Activated CD8-positive, alpha-beta memory T cell treated with anti-CD3 and anti-CD28 coated beads, Interleukin-2, amount 10 ng/mL, durations not matched to agents 7 days and 5 days (primary cell): ENCODE measurements at regions not wholly inside any gene's neighbourhood (a gene's known extent, or its start where the extent isn't known, plus 50 kb on each side); places are given as distances from the start of the nearest gene placed in this dataset.

ENCODE experiments used
- ATAC-seq: fragments of 150-1000 bp; cut with Tn5 transposase; one replicate; pipeline ENCODE4 v1.10.0; 2021; ENCODE audit warnings: moderate library complexity
- CTCF ChIA-PET: fragments of 350-600 bp; sonication (Branson Sonifier 250); formaldehyde crosslinking; loops from one replicate; lab custom pipeline; 2021; ENCODE audit warnings: antibody characterized with exemption; lab: Charles Lee
- DNase-seq: peaks from one replicate; pipeline ENCODE4 v3.0.0-alpha.2; 2020
- H3K27ac Mint-ChIP-seq: one replicate; pipeline ENCODE4 v1.8.0; 2021; ENCODE audit warnings: mild to moderate bottlenecking, mixed read lengths
- H3K27me3 Mint-ChIP-seq: one replicate; pipeline ENCODE4 v1.8.0; 2021; ENCODE audit warnings: mixed read lengths
- H3K36me3 Mint-ChIP-seq: one replicate; pipeline ENCODE4 v1.8.0; 2021; ENCODE audit warnings: mild to moderate bottlenecking, mixed read lengths
- H3K4me1 Mint-ChIP-seq: one replicate; pipeline ENCODE4 v1.8.0; 2021; ENCODE audit warnings: mixed read lengths
- H3K4me3 Mint-ChIP-seq: one replicate; pipeline ENCODE4 v1.8.0; 2021; ENCODE audit warnings: mild to moderate bottlenecking, moderate library complexity, mixed read lengths
- H3K9me3 Mint-ChIP-seq: one replicate; pipeline ENCODE4 v1.8.0; 2022; ENCODE audit warnings: low read depth, mixed read lengths

DNA sequence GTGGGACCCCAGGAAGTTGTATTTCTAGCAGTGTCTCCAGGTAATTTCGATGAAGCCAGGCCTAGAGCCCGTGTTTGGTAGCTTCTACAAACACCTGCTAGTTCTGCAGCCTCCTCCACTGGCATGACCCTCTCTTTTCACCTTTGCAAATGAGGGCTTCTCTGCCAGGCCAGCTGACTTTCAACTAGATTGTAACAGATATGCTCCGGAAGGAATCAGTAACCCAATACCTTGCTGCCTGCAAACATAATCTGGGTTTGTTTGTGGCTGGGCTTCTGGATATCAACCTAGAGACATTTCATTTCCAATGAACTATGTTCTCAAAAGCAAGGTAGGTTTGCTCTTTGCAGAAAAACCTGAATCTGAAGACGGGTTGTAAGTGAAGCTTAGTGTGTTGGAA is 354.8 kb downstream of the DMRT2 start:
- H3K27ac Mint-ChIP-seq: no peak overlapping the region
- DNase-seq: no peak
- no peak for ATAC-seq
- H3K36me3 Mint-ChIP-seq: no peaks in the 10 kb centered on the region
- H3K9me3 Mint-ChIP-seq: no peaks in the 10 kb centered on the region
- H3K27me3 Mint-ChIP-seq: no peaks in the 10 kb centered on the region
- H3K4me1 Mint-ChIP-seq: no peaks in the 10 kb centered on the region
- CTCF ChIA-PET: no interaction called here
- H3K4me3 Mint-ChIP-seq: no peak overlapping the region

DNA sequence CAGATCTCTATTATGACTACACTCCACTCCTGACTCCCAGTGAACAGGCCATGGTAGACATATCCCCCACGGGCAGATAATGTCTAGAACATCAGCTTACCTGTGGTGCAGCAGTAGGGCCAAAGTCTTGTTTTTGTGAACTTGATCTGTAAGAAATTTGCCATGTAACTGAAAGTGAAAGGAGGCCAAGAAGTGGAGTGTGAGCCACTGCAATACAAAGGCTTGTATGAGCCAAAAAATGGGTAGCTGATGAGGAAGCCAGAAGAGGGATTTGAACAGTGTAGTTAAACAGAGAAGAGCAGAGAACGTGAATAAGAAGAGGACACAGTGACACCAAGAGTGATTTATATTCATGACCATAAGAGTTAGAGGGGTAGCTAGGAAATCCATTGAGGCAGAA is 361.7 kb downstream of the DMRT2 start:
- no peaks in the 10 kb centered on the region for H3K4me1 Mint-ChIP-seq
- H3K27me3 Mint-ChIP-seq: peaks cover 3% of the 10 kb centered on the region
- DNase-seq (no peak), ATAC-seq (no peak)
- no peak overlapping the region for H3K27ac Mint-ChIP-seq
- H3K4me3 Mint-ChIP-seq: no peak overlapping the region
- H3K9me3 Mint-ChIP-seq: no peaks in the 10 kb centered on the region
- H3K36me3 Mint-ChIP-seq: no peaks in the 10 kb centered on the region
- CTCF ChIA-PET: no interaction called here

DNA sequence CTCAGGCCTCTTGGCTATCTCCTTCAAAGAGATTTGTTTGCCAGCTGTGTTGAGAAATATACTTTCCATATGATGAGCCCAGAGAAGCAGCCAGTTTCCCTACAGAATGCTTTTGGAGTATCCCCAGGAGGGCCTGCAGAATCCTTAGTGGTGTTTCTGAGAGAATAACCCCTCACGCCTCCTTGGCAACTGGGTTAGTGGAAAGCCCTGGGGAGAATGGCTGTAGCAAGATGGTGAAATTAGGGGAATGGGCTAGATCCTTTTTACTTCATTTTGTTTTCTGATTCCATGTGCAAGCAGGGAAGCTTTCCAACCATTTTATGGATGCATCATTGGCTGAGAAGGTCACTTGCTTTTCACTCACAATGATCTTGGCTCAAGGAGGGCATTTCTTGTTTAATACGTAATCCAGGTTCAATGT is 364.6 kb downstream of the DMRT2 start:
- no peak overlapping the region for H3K4me3 Mint-ChIP-seq
- DNase-seq (no peak), ATAC-seq (no peak)
- no peak overlapping the region for H3K27ac Mint-ChIP-seq
- no peaks in the 10 kb centered on the region for H3K4me1 Mint-ChIP-seq
- no peaks in the 10 kb centered on the region for H3K9me3 Mint-ChIP-seq
- CTCF ChIA-PET: no interaction called here
- H3K27me3 Mint-ChIP-seq: peaks cover 3% of the 10 kb centered on the region
- H3K36me3 Mint-ChIP-seq: no peaks in the 10 kb centered on the region

DNA sequence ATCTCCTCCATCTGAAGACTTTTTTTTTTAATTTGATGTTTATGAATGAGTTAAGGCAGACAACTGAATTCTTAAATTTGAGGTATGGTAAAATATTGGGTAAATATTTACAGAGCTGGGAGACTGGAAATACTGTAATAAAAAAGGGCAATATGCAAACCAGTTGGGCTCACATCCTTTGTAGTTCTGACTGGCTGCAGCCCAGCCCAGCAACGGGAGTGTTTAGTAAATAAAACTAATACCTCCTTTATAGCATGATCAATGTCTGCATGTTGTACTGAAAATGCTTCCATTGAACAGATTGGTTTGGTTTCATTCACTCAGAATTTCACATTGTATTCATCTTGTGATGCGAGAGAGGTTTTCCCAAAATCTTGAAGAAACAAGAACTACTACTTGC is 365.0 kb downstream of the DMRT2 start:
- ATAC-seq (no peak), DNase-seq (no peak)
- Mint-ChIP-seq H3K4me1 (no peaks in the 10 kb centered on the region), H3K4me3 (no peak overlapping the region), H3K9me3 (no peaks in the 10 kb centered on the region), H3K36me3 (no peaks in the 10 kb centered on the region), H3K27me3 (peaks cover 3% of the 10 kb centered on the region), H3K27ac (no peak overlapping the region)
- CTCF ChIA-PET: no interaction called here

DNA sequence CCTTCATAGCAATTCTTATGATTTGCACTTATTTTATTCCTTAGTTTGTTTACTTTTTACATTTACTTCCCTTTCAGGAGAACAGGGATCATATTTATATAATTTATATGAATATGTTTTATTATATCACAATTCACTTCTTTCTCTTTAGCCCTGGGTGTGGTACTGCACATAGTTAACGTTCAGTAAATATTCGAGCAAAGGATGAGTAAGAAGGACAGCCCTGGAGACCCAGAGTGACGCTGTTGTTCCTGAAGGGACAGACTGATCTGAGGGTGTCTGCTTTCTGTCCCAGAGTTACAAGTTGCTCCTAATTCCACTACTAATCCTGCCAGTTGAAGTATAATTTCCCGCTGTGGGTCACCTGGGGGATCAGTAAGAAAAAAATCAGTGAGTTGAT is 366.1 kb downstream of the DMRT2 start:
- Mint-ChIP-seq H3K4me1 (no peaks in the 10 kb centered on the region), H3K36me3 (no peaks in the 10 kb centered on the region), H3K9me3 (no peaks in the 10 kb centered on the region), H3K27ac (no peak overlapping the region), H3K27me3 (peaks cover 3% of the 10 kb centered on the region), H3K4me3 (no peak overlapping the region)
- DNase-seq: no peak
- ATAC-seq: no peak
- CTCF ChIA-PET: no interaction called here

DNA sequence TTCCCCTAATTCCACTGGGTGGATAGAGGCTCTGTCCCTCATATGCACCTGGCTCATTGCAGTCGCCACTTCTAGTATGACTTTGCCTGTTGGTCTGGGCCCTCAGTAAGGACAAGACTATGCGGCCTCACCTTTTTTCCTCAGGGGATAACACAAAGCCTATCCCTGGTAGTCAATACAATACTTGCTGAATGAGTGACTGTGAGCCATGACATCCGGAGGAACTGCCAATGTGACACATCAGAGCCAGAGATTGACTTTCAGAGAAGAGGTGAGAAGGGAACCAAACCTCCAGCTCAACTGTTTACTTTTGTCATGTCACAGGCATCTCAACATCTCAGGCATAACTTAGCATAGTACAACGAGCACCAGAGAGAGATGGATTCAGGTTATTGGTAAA is 371.3 kb downstream of the DMRT2 start:
- no peak overlapping the region for H3K4me3 Mint-ChIP-seq
- H3K4me1 Mint-ChIP-seq: no peaks in the 10 kb centered on the region
- H3K9me3 Mint-ChIP-seq: peaks cover 3% of the 10 kb centered on the region
- ATAC-seq: no peak
- no peaks in the 10 kb centered on the region for H3K27me3 Mint-ChIP-seq
- no peak for DNase-seq
- no peaks in the 10 kb centered on the region for H3K36me3 Mint-ChIP-seq
- H3K27ac Mint-ChIP-seq: no peak overlapping the region
- CTCF ChIA-PET: no interaction called here

DNA sequence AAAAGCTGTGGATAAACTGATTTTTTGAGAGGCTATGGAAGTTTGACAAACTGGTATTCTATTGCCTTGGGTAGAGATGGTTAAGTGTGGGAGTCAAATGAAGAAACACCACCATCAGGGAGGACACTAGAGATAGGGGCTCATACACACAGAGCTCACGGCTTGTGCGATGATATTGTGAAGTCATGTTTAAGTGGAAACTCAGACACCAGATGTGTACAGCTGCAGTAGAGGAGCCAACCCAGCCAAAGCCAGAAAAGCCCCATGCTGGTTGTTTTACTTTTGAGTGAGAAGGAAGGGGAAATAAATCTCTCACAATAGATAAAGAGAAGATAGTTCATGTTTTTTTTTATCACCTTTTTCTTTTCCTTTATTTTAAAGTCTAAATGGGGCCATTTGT is 377.7 kb downstream of the DMRT2 start:
- ATAC-seq (no peak), DNase-seq (no peak)
- Mint-ChIP-seq H3K9me3 (peaks cover 3% of the 10 kb centered on the region), H3K4me1 (no peaks in the 10 kb centered on the region), H3K27ac (no peak overlapping the region), H3K4me3 (no peak overlapping the region), H3K36me3 (no peaks in the 10 kb centered on the region), H3K27me3 (no peaks in the 10 kb centered on the region)
- CTCF ChIA-PET: no interaction called here

DNA sequence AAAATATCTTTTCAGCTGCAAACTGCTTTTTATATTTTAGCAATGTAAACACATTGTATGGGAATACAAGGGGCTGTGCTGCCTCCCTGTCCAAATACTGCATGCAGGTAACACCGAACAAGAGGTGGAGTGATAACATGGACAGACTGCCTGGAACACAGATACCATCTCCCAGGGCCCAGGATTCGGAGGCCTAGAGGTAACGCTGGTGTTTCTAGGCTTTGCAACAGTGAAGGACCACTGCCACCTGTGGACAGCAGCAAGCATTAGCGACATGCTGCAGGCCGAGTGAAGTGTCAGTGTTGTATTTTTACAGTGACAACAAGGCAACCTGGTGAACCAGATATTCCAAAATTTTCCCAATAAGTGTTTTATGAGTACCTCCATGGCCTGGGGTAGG is 379.1 kb downstream of the DMRT2 start:
- DNase-seq: no peak
- no peaks in the 10 kb centered on the region for H3K27me3 Mint-ChIP-seq

DNA sequence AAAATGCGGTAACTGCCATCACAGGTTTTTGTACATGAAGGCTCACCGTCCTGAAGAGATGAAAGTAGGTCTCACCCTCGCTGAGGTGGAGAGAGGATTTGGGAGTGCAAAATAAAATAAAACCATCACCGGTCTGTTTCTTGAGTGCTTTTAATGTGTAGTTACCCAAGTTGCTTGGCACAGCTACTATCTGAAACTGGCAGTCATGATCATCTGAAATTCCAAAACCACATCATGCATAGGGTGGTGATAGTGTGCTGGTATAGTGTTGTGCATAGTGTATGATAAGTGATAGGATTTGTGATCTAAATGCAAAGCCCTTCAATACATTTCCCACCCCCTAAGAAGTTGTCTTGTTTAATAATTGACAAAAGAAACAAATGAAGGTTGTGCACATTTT is 381.3 kb downstream of the DMRT2 start:
- ATAC-seq (no peak), DNase-seq (no peak)
- CTCF ChIA-PET: no interaction called here
- Mint-ChIP-seq H3K9me3 (no peaks in the 10 kb centered on the region), H3K4me1 (no peaks in the 10 kb centered on the region), H3K27me3 (no peaks in the 10 kb centered on the region), H3K27ac (no peak overlapping the region), H3K36me3 (no peaks in the 10 kb centered on the region), H3K4me3 (no peak overlapping the region)

More for the DNA sequence above, 379.1 kb downstream of the DMRT2 start:
- Mint-ChIP-seq H3K36me3 (no peaks in the 10 kb centered on the region), H3K4me1 (no peaks in the 10 kb centered on the region), H3K9me3 (no peaks in the 10 kb centered on the region), H3K4me3 (no peak overlapping the region), H3K27ac (no peak overlapping the region)
- no peak for ATAC-seq
- CTCF ChIA-PET: no interaction called here

DNA sequence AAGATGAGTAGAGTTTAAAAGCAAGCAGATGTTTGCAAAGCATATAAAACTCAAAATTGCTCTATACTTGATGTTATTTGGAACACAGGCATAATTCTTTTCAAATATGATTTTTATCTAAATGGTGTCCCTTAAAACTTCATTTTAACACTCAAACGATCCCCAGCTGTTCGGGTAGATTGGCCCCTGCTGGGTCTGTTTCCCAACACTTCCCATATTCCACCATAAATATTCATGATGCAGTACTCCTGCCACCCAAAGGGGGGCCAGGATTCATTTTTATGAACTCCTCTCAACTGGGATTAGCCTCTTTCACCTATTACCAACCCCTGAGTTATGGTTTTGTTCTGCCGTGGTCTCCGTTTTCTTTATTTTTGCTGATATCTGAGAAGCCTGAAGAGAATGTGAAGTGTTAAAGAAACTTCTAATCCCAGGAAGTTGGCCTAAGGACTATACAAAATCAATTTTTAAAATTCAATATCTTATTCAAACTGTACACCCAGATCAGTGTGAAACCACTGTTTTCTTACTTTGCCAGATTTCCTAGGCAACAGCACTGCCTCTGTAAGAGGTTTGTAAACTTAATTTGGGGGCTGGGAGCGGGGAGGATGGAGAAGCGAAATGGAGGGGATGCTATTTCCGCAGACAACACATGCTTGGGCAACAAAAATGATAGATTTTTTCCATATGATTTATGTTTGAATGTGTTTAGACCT is 384.1 kb downstream of the DMRT2 start:
- H3K9me3 Mint-ChIP-seq: no peaks in the 10 kb centered on the region
- no peak overlapping the region for H3K27ac Mint-ChIP-seq
- CTCF ChIA-PET: no interaction called here
- H3K27me3 Mint-ChIP-seq: no peaks in the 10 kb centered on the region
- no peaks in the 10 kb centered on the region for H3K4me1 Mint-ChIP-seq
- ATAC-seq: no peak
- no peak for DNase-seq
- H3K4me3 Mint-ChIP-seq: no peak overlapping the region
- H3K36me3 Mint-ChIP-seq: no peaks in the 10 kb centered on the region

DNA sequence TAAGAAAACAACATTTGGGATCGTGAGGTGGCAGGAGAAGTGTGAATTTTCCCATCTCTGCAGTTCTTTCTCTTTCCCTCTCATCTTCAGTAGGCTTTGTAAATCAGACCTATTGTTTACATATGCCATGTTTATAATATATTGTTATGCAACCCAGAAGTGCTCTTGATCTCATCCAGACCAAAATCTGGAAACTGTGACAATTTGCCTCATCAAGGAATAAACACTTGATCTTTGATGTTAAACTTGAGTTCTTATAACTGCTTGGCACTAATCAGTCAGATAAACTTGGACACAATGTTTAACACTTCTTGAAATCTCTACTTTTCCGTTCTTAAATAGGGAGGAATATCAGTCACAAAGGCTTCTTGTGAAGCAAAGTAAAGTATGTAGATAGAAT is 384.7 kb downstream of the DMRT2 start:
- DNase-seq (no peak), ATAC-seq (no peak)
- no peaks in the 10 kb centered on the region for H3K36me3 Mint-ChIP-seq
- H3K4me3 Mint-ChIP-seq: no peak overlapping the region
- no peaks in the 10 kb centered on the region for H3K9me3 Mint-ChIP-seq
- no peaks in the 10 kb centered on the region for H3K4me1 Mint-ChIP-seq
- H3K27me3 Mint-ChIP-seq: no peaks in the 10 kb centered on the region
- CTCF ChIA-PET: no interaction called here
- no peak overlapping the region for H3K27ac Mint-ChIP-seq

DNA sequence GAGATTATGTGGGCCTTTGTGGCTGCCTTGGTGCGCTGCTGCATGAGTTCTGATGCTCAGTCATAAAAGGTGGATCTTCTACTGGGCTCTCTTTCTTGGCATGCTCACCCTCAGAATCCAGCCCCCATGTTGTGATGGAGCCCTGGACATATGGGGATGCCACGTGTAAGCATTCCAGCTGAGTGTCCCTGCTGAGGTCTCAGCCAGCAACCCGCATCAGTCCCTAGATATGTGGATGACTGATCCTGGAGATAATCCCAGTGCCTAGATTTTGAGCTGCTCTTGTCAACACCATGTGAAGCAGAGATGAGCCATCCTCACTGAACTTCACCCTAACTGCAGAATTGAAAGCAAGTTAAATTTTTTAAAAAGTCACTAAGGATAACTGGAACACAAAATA is 390.1 kb downstream of the DMRT2 start:
- Mint-ChIP-seq H3K9me3 (no peaks in the 10 kb centered on the region), H3K27me3 (no peaks in the 10 kb centered on the region), H3K36me3 (no peaks in the 10 kb centered on the region), H3K27ac (no peak overlapping the region), H3K4me1 (no peaks in the 10 kb centered on the region), H3K4me3 (no peak overlapping the region)
- DNase-seq (no peak), ATAC-seq (no peak)
- CTCF ChIA-PET: no interaction called here

DNA sequence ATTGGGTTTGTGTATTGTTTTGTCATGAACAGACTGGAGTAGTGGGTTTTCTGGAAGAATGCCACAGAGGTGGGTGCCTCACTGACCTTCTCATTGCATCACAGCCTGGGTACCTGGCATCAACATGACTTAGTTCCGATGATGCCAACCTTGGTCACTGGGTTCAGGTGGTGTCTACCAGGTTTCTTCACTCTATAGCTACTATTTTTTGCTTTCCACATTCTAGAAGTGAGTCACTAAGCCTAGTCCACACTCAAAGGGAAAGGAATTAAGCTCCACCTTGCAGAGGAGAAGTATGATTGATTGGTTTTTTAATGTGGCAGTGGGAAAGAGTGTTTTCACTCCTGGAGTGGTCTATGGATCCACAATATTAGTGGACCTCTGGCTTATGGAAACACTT is 391.9 kb downstream of the DMRT2 start:
- no peaks in the 10 kb centered on the region for H3K36me3 Mint-ChIP-seq
- CTCF ChIA-PET: no interaction called here
- no peak overlapping the region for H3K4me3 Mint-ChIP-seq
- no peak overlapping the region for H3K27ac Mint-ChIP-seq
- H3K4me1 Mint-ChIP-seq: no peaks in the 10 kb centered on the region
- no peak for ATAC-seq
- no peak for DNase-seq
- no peaks in the 10 kb centered on the region for H3K9me3 Mint-ChIP-seq
- no peaks in the 10 kb centered on the region for H3K27me3 Mint-ChIP-seq

DNA sequence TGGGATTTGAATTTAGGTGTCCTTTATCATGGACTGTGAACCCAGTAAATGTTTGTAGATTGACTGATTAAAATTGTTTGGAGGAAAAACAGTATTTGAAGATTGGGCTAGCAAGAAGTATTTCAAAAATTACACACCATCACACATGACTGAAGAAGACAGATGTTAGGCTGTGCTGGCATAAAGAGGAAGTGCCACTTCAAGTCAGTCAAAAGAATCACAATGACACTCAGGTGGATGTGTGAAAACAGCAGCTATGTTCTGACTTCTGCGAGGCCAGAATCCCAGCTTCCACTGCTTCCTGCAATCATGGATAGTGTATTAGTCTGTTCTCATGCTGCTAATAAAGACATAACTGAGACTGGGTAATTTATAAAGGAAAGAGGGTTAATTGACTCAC is 393.3 kb downstream of the DMRT2 start:
- no peaks in the 10 kb centered on the region for H3K4me1 Mint-ChIP-seq
- CTCF ChIA-PET: no interaction called here
- peaks cover 4% of the 10 kb centered on the region for H3K27me3 Mint-ChIP-seq
- no peak overlapping the region for H3K27ac Mint-ChIP-seq
- DNase-seq (no peak), ATAC-seq (no peak)
- no peaks in the 10 kb centered on the region for H3K36me3 Mint-ChIP-seq
- no peak overlapping the region for H3K4me3 Mint-ChIP-seq
- no peaks in the 10 kb centered on the region for H3K9me3 Mint-ChIP-seq

DNA sequence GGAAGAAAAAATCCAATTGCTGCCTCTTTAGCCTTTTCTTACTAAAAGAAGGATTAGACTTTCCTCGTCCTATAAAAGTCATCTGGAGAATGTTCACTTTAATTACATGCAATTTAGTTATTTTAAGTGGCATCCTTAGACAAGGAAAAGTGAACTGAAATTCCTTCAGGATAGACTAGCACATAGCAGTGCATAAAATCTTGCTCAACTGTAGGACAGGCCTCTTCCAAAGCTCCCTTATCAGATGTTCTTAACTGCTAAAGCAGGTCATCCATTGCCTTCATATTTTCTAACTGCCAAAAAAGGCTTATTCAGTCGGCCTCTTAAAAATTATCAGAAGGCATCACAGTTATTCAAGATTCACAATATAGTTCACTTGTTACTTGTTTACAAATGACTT is 396.5 kb downstream of the DMRT2 start:
- no peaks in the 10 kb centered on the region for H3K4me1 Mint-ChIP-seq
- H3K27ac Mint-ChIP-seq: no peak overlapping the region
- ATAC-seq (no peak), DNase-seq (no peak)
- H3K4me3 Mint-ChIP-seq: no peak overlapping the region
- H3K27me3 Mint-ChIP-seq: peaks cover 5% of the 10 kb centered on the region
- CTCF ChIA-PET: no interaction called here
- H3K36me3 Mint-ChIP-seq: no peaks in the 10 kb centered on the region
- H3K9me3 Mint-ChIP-seq: no peaks in the 10 kb centered on the region
